Keratinocyte (primary cell): ENCODE measurements at regions not wholly inside any gene's neighbourhood (a gene's known extent, or its start where the extent isn't known, plus 50 kb on each side); places are given as distances from the start of the nearest gene placed in this dataset.

Source experiments
- DNase-seq: peaks from one replicate; pipeline ENCODE4 v3.0.0-alpha.2; 2011; ENCODE audit warnings: low read depth, missing footprints, low spot score
- FAIRE-seq: peaks from 2 replicates; lab custom pipeline; 2011; peaks lifted over from hg19 to GRCh38; lab: Jason Lieb, UNC
- H2AFZ ChIP-seq: 2 replicates; pipeline ENCODE4 v1.6.0; 2012; ENCODE audit warnings: low read length, control low read depth, inconsistent platforms; ENCODE audit not compliant: control insufficient read depth
- H3K27ac ChIP-seq: 2 replicates; pipeline ENCODE4 v1.5.1; 2011; ENCODE audit warnings: low read length; ENCODE audit not compliant: control insufficient read depth, insufficient read depth
- H3K27me3 ChIP-seq: 3 replicates; pipeline ENCODE4 v1.6.0; 2011; ENCODE audit warnings: low read length; ENCODE audit not compliant: control insufficient read depth, insufficient read depth; ENCODE audit errors: extremely low read depth
- H3K36me3 ChIP-seq, 2 experiments: 2 replicates in 1 of 2; 3 replicates in 1 of 2; pipeline ENCODE4 v1.5.1; 2011; ENCODE audit warnings: low read length in 2 of 2, mild to moderate bottlenecking in 1 of 2; ENCODE audit not compliant: control insufficient read depth in 2 of 2, insufficient read depth in 2 of 2; ENCODE audit errors: extremely low read depth in 1 of 2
- H3K4me1 ChIP-seq: 3 replicates; pipeline ENCODE4 v1.5.1; 2011; ENCODE audit warnings: low read length; ENCODE audit not compliant: control insufficient read depth, insufficient read depth; ENCODE audit errors: extremely low read depth
- H3K4me2 ChIP-seq: 3 replicates; pipeline ENCODE4 v1.6.0; 2011; ENCODE audit warnings: low read depth, low read length; ENCODE audit not compliant: control insufficient read depth, insufficient read depth; ENCODE audit errors: extremely low read depth
- H3K4me3 ChIP-seq, 3 experiments: fragments of 200-600 bp in 1 of 3; sonication (generic) in 1 of 3; 2 replicates in 2 of 3; 3 replicates in 1 of 3; pipeline ENCODE4 v1.5.1; 2011 to 2016; ENCODE audit warnings: low read length in 3 of 3, mild to moderate bottlenecking in 3 of 3, control low read depth in 2 of 3, inconsistent platforms in 1 of 3, low read depth in 1 of 3, mixed read lengths in 1 of 3, mixed run types in 1 of 3, moderate library complexity in 1 of 3; ENCODE audit not compliant: control insufficient read depth in 2 of 3, insufficient read depth in 2 of 3; ENCODE audit errors: extremely low read depth in 1 of 3
- H3K79me2 ChIP-seq: 2 replicates; pipeline ENCODE4 v1.6.0; 2012; ENCODE audit warnings: low read length; ENCODE audit not compliant: control insufficient read depth, insufficient read depth
- H3K9ac ChIP-seq: 3 replicates; pipeline ENCODE4 v1.6.0; 2011; ENCODE audit warnings: low read length; ENCODE audit not compliant: control insufficient read depth, insufficient read depth; ENCODE audit errors: extremely low read depth
- H3K9me1 ChIP-seq: 3 replicates; pipeline ENCODE4 v1.6.0; 2011; ENCODE audit warnings: low read length; ENCODE audit not compliant: control insufficient read depth, insufficient read depth; ENCODE audit errors: extremely low read depth
- H3K9me3 ChIP-seq: 2 replicates; pipeline ENCODE4 v1.5.1; 2012; ENCODE audit warnings: low read depth, low read length; ENCODE audit not compliant: control insufficient read depth
- H4K20me1 ChIP-seq: 3 replicates; pipeline ENCODE4 v1.6.0; 2011; ENCODE audit warnings: low read length; ENCODE audit not compliant: control insufficient read depth, insufficient read depth; ENCODE audit errors: extremely low read depth
- CTCF ChIP-seq, 3 experiments: IDR thresholded peaks in 1 of 3; conservative IDR thresholded peaks in 1 of 3; optimal IDR thresholded peaks in 1 of 3; 2 replicates in 2 of 3; 3 replicates in 1 of 3; pipeline versions ENCODE3 to v1.5.1; 2011; ENCODE audit warnings: low read length in 3 of 3, mild to moderate bottlenecking in 3 of 3, moderate library complexity in 2 of 3, control low read depth in 1 of 3, inconsistent platforms in 1 of 3; ENCODE audit not compliant: insufficient read depth in 2 of 3; ENCODE audit errors: extremely low read depth in 1 of 3
- EZH2 ChIP-seq: IDR thresholded peaks from one replicate; pipeline ENCODE4 v1.6.1; 2012; ENCODE audit warnings: inconsistent platforms, mild to moderate bottlenecking, low read length, moderate library complexity
- dilution Hi-C: fragments of 300-500 bp; cut with MboI; formaldehyde crosslinking; loops from one replicate; pipeline ENCODE4 v1.7.0; 2020; ENCODE audit warnings: low sequenced_read_pairs; ENCODE audit not compliant: extremely low pct_ligation_motif_present

GRCh38 chr6:141467041-141467440 is 665.7 kb upstream of the GJE1 start:
- Histone ChIP-seq H3K4me1 (no peaks in the 10 kb centered on the region), H3K27me3 (no peaks in the 10 kb centered on the region), H3K4me3 (no peak overlapping the region), H4K20me1 (no peaks in the 10 kb centered on the region), H3K9me3 (no peaks in the 10 kb centered on the region), H3K4me2 (no peak overlapping the region), H3K79me2 (no peaks in the 10 kb centered on the region), H3K27ac (no peak overlapping the region), H3K9me1 (no peaks in the 10 kb centered on the region), H3K9ac (no peak overlapping the region), H3K36me3 (no peaks in the 10 kb centered on the region), H2AFZ (no peak overlapping the region)
- DNase-seq, result no peak
- no peak for TF ChIP-seq CTCF (optimal IDR thresholded peaks at IDR 0.05 in 1 of 3, IDR thresholded peaks at IDR 0.05 in 1 of 3, conservative IDR thresholded peaks at IDR 0.05 in 1 of 3; ENCODE audit: extremely low read depth in 1 of 3, insufficient read depth in 2 of 3, low read length in 3 of 3)
- no peak for TF ChIP-seq EZH2
- no peak for FAIRE-seq
- dilution Hi-C loops, result no loop called here

- Histone ChIP-seq H2AFZ (no peak overlapping the region), H3K4me2 (no peak overlapping the region), H3K27me3 (no peaks in the 10 kb centered on the region), H3K9ac (no peak overlapping the region), H3K79me2 (no peaks in the 10 kb centered on the region), H3K9me1 (no peaks in the 10 kb centered on the region), H3K27ac (no peak overlapping the region), H4K20me1 (no peaks in the 10 kb centered on the region), H3K36me3 (no peaks in the 10 kb centered on the region), H3K4me1 (no peaks in the 10 kb centered on the region), H3K4me3 (no peak overlapping the region), H3K9me3 (no peaks in the 10 kb centered on the region)
- dilution Hi-C loops, result no loop called here
- DNase-seq (no peak), FAIRE-seq (no peak)
- TF ChIP-seq CTCF (optimal IDR thresholded peaks at IDR 0.05 in 1 of 3, IDR thresholded peaks at IDR 0.05 in 1 of 3, conservative IDR thresholded peaks at IDR 0.05 in 1 of 3; ENCODE audit: extremely low read depth in 1 of 3, insufficient read depth in 2 of 3, low read length in 3 of 3) (no peak), EZH2 (no peak)
Observed at GRCh38 chr6:141464896-141465295, 667.8 kb upstream of the GJE1 start.
